GM23248 (cell line): ENCODE measurements at regions not wholly inside any gene's neighbourhood (a gene's known extent, or its start where the extent isn't known, plus 50 kb on each side); places are given as distances from the start of the nearest gene placed in this dataset.
"Not testable (repeated sequence)": the region's sequence is repeated elsewhere in the genome, so short reads cannot be mapped to it uniquely, and the experiment has no call there.

Experiments
- DNase-seq: peaks from one replicate; pipeline ENCODE4 v3.0.0-alpha.2; 2015
- H2AFZ ChIP-seq: fragments of 200-600 bp; sonication (generic); 2 replicates; pipeline ENCODE4 v1.6.1; 2016; ENCODE audit warnings: antibody characterized with exemption
- H3F3A ChIP-seq: fragments of 200-600 bp; sonication (generic); 2 replicates; pipeline ENCODE4 v1.6.1; 2016; ENCODE audit warnings: mild to moderate bottlenecking, antibody characterized with exemption, mixed run types; ENCODE audit not compliant: insufficient read depth
- H3K27ac ChIP-seq: fragments of 200-600 bp; sonication (generic); 2 replicates; pipeline ENCODE4 v1.5.1; 2016; ENCODE audit warnings: mild to moderate bottlenecking
- H3K27me3 ChIP-seq: fragments of 200-600 bp; sonication (generic); replicated peaks from 2 replicates; pipeline ENCODE4 v1.6.1; 2016; ENCODE audit warnings: mild to moderate bottlenecking; ENCODE audit not compliant: insufficient read depth
- H3K36me3 ChIP-seq: fragments of 200-600 bp; sonication (generic); 2 replicates; pipeline ENCODE4 v1.6.1; 2016; ENCODE audit warnings: low read depth, mild to moderate bottlenecking
- H3K4me1 ChIP-seq: fragments of 200-600 bp; sonication (generic); 2 replicates; pipeline ENCODE4 v1.6.1; 2016; ENCODE audit warnings: mild to moderate bottlenecking; ENCODE audit not compliant: insufficient read depth
- H3K4me2 ChIP-seq: fragments of 200-600 bp; sonication (generic); one replicate; pipeline ENCODE4 v1.6.1; 2016; ENCODE audit warnings: mild to moderate bottlenecking; ENCODE audit not compliant: unreplicated experiment
- H3K4me3 ChIP-seq: fragments of 200-600 bp; sonication (generic); 2 replicates; pipeline ENCODE4 v1.5.1; 2016; ENCODE audit warnings: mild to moderate bottlenecking
- H3K79me2 ChIP-seq: fragments of 200-600 bp; sonication (generic); 2 replicates; pipeline ENCODE4 v1.6.1; 2016; ENCODE audit warnings: mild to moderate bottlenecking; ENCODE audit not compliant: insufficient read depth
- H3K9ac ChIP-seq: fragments of 200-600 bp; sonication (generic); 2 replicates; pipeline ENCODE4 v1.6.1; 2016; ENCODE audit warnings: mild to moderate bottlenecking
- H3K9me2 ChIP-seq: fragments of 200-600 bp; sonication (generic); 2 replicates; pipeline ENCODE4 v1.6.1; 2016; ENCODE audit warnings: mixed run types, mild to moderate bottlenecking, moderate library complexity; ENCODE audit not compliant: insufficient read depth
- H3K9me3 ChIP-seq: fragments of 200-600 bp; sonication (generic); one replicate; pipeline ENCODE4 v1.6.1; 2017; ENCODE audit warnings: low read depth
- H4K20me1 ChIP-seq: fragments of 200-600 bp; sonication (generic); 2 replicates; pipeline ENCODE4 v1.6.0; 2016; ENCODE audit not compliant: insufficient read depth
- EZH2 ChIP-seq: fragments of 200-600 bp; sonication (generic); IDR thresholded peaks from 2 replicates; pipeline ENCODE4 v1.6.1; 2018; ENCODE audit warnings: antibody characterized with exemption, mild to moderate bottlenecking; ENCODE audit not compliant: insufficient read depth, poor library complexity, severe bottlenecking
- EZH2phosphoT487 ChIP-seq: fragments of 200-600 bp; sonication (generic); IDR thresholded peaks from 2 replicates; pipeline ENCODE4 v1.6.1; 2018; ENCODE audit warnings: antibody characterized with exemption, moderate library complexity, mild to moderate bottlenecking, low read depth; ENCODE audit not compliant: insufficient read depth
- WGBS, 2 experiments: methylation state at CpG; one replicate each; pipeline ENCODE4 v1.1.6; 2015 to 2017; ENCODE audit warnings: low lambda C conversion rate in 2 of 2, low coverage in 1 of 2; ENCODE audit errors: missing lambda C conversion rate in 2 of 2; 5-methylcytosine and 5-hydroxymethylcytosine counted together
- in situ Hi-C: fragments of 300-500 bp; cut with MboI; formaldehyde crosslinking; loops from 2 replicates; pipeline ENCODE4 v1.15.0; 2020

- H2AFZ ChIP-seq = no peak overlapping the region
- in situ Hi-C loops = no loop called here
- no peaks in the 10 kb centered on the region for H4K20me1 ChIP-seq
- no peak for DNase-seq
- H3K36me3 ChIP-seq = no peaks in the 10 kb centered on the region
- no peak overlapping the region for H3K4me3 ChIP-seq
- WGBS, 2 experiments = 42 to 54% methylated on average over 7 of the region's 7 CpGs
- no peak overlapping the region for H3K9ac ChIP-seq
- TF ChIP-seq EZH2phosphoT487 = no peak
- no peak for TF ChIP-seq EZH2
- no peak overlapping the region for H3K27ac ChIP-seq
- no peak overlapping the region for H3K4me2 ChIP-seq
- no peaks in the 10 kb centered on the region for H3K4me1 ChIP-seq
- no peaks in the 10 kb centered on the region for H3K79me2 ChIP-seq
- H3F3A ChIP-seq = no peaks in the 10 kb centered on the region
- no peaks in the 10 kb centered on the region for H3K9me3 ChIP-seq
- no peaks in the 10 kb centered on the region for H3K9me2 ChIP-seq
- H3K27me3 ChIP-seq = no peaks in the 10 kb centered on the region
Observed at GRCh38 chr14:38003746-38004609, 203.7 kb upstream of the SSTR1 start.

GRCh38 chr14:38004610-38004879 is 203.2 kb upstream of the SSTR1 start:
- no peaks in the 10 kb centered on the region for H3K9me3 ChIP-seq
- no peaks in the 10 kb centered on the region for H3K27me3 ChIP-seq
- no peak overlapping the region for H3K27ac ChIP-seq
- no peak overlapping the region for H3K9ac ChIP-seq
- no peaks in the 10 kb centered on the region for H3F3A ChIP-seq
- H4K20me1 ChIP-seq = no peaks in the 10 kb centered on the region
- no peaks in the 10 kb centered on the region for H3K9me2 ChIP-seq
- no peak overlapping the region for H3K4me2 ChIP-seq
- no peaks in the 10 kb centered on the region for H3K79me2 ChIP-seq
- H3K36me3 ChIP-seq = no peaks in the 10 kb centered on the region
- no peak for DNase-seq
- H3K4me3 ChIP-seq = no peak overlapping the region
- H3K4me1 ChIP-seq = no peaks in the 10 kb centered on the region
- in situ Hi-C loops = no loop called here
- no peak overlapping the region for H2AFZ ChIP-seq
- no peak for TF ChIP-seq EZH2phosphoT487
- TF ChIP-seq EZH2 = no peak

GRCh38 chr14:38011156-38011555 is 196.5 kb upstream of the SSTR1 start:
- H3K4me3 ChIP-seq, H3K9me2 ChIP-seq, H3K9me3 ChIP-seq, H3K36me3 ChIP-seq, H3K27me3 ChIP-seq, H3K4me2 ChIP-seq, H3K9ac ChIP-seq, H3K79me2 ChIP-seq, H2AFZ ChIP-seq, H3K4me1 ChIP-seq, H3K27ac ChIP-seq, in situ Hi-C loops, H3F3A ChIP-seq, H4K20me1 ChIP-seq: not testable (repeated sequence)
- peak; percentile 32 for DNase-seq
- WGBS, 2 experiments = 20 to 31% methylated on average over 2 of the region's 2 CpGs

- H3K4me2 ChIP-seq = no peak overlapping the region
- in situ Hi-C loops = no loop called here
- no peak overlapping the region for H3K9ac ChIP-seq
- H4K20me1 ChIP-seq = no peaks in the 10 kb centered on the region
- no peak overlapping the region for H3K4me3 ChIP-seq
- no peaks in the 10 kb centered on the region for H3K4me1 ChIP-seq
- H3K27ac ChIP-seq = no peak overlapping the region
- no peaks in the 10 kb centered on the region for H3K79me2 ChIP-seq
- no peak for TF ChIP-seq EZH2phosphoT487
- TF ChIP-seq EZH2 = no peak
- H3K9me2 ChIP-seq = no peaks in the 10 kb centered on the region
- H3K27me3 ChIP-seq = no peaks in the 10 kb centered on the region
- H2AFZ ChIP-seq = no peak overlapping the region
- no peaks in the 10 kb centered on the region for H3K9me3 ChIP-seq
- H3K36me3 ChIP-seq = no peaks in the 10 kb centered on the region
- no peaks in the 10 kb centered on the region for H3F3A ChIP-seq
- DNase-seq = no peak
Observed at GRCh38 chr14:38012056-38012455, 195.6 kb upstream of the SSTR1 start.

- Histone ChIP-seq H3K9me2 (no peaks in the 10 kb centered on the region), H3K4me2 (no peak overlapping the region), H3K36me3 (no peaks in the 10 kb centered on the region), H3K79me2 (no peaks in the 10 kb centered on the region), H3K4me1 (no peaks in the 10 kb centered on the region), H3K27ac (no peak overlapping the region), H3K27me3 (no peaks in the 10 kb centered on the region), H3K4me3 (no peak overlapping the region), H3F3A (no peaks in the 10 kb centered on the region), H3K9me3 (no peaks in the 10 kb centered on the region), H2AFZ (no peak overlapping the region), H3K9ac (no peak overlapping the region), H4K20me1 (no peaks in the 10 kb centered on the region)
- peak; percentile 13 for DNase-seq
- WGBS, 2 experiments = 46 to 48% methylated on average over 2 of the region's 2 CpGs
- TF ChIP-seq EZH2 (no peak), EZH2phosphoT487 (no peak)
- in situ Hi-C loops = no loop called here
Observed at GRCh38 chr14:38016497-38016896, 191.2 kb upstream of the SSTR1 start.
